ENCODE measurements at regions not wholly inside any gene's neighbourhood (a gene's known extent, or its start where the extent isn't known, plus 50 kb on each side); places are given as distances from the start of the nearest gene placed in this dataset.

DNA sequence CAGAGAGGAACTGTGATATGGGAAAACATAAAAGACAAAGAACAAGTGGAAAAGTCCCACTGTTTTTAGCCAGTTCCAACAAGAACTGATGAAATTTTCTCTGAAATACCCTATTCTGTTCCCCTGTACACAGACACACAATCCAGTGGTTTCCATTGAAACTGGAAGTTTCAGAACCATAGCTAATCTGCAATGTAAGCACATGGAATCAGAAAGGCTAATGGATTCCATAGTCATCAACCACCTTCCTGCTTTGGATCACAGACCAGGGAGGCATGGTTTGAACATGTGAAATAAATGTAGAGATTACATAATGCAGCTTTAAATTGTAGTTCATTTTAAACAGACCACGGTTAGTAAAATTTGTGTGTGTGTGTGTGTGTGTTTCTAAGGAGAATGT is 242.1 kb downstream of the GJA1 start:
- no peak for TF ChIP-seq ZFX (IDR thresholded peaks at IDR 0.05; ENCODE audit: borderline replicate concordance)
- TF ChIP-seq, protein P1, sequence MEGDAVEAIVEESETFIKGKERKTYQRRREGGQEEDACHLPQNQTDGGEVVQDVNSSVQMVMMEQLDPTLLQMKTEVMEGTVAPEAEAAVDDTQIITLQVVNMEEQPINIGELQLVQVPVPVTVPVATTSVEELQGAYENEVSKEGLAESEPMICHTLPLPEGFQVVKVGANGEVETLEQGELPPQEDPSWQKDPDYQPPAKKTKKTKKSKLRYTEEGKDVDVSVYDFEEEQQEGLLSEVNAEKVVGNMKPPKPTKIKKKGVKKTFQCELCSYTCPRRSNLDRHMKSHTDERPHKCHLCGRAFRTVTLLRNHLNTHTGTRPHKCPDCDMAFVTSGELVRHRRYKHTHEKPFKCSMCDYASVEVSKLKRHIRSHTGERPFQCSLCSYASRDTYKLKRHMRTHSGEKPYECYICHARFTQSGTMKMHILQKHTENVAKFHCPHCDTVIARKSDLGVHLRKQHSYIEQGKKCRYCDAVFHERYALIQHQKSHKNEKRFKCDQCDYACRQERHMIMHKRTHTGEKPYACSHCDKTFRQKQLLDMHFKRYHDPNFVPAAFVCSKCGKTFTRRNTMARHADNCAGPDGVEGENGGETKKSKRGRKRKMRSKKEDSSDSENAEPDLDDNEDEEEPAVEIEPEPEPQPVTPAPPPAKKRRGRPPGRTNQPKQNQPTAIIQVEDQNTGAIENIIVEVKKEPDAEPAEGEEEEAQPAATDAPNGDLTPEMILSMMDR (IDR thresholded peaks at IDR 0.05), result no peak
